Trophoblast cell (in vitro differentiated cells and primary cell): ENCODE measurements at regions not wholly inside any gene's neighbourhood (a gene's known extent, or its start where the extent isn't known, plus 50 kb on each side); places are given as distances from the start of the nearest gene placed in this dataset.
"Not testable (repeated sequence)": the region's sequence is repeated elsewhere in the genome, so short reads cannot be mapped to it uniquely, and the experiment has no call there.

Experiments
- DNase-seq, 2 donors: peaks; one replicate each; pipeline ENCODE4 v3.0.0-alpha.2; 2016
- H2AFZ ChIP-seq: 2 replicates; pipeline ENCODE4 v1.6.1; 2013; ENCODE audit warnings: low read length, moderate library complexity, mild to moderate bottlenecking; ENCODE audit not compliant: insufficient read depth, poor library complexity
- H2AK5ac ChIP-seq: 2 replicates; pipeline ENCODE4 v1.6.1; 2013; ENCODE audit warnings: mild to moderate bottlenecking, low read length
- H2BK120ac ChIP-seq: 2 replicates; pipeline ENCODE4 v1.6.1; 2013; ENCODE audit warnings: low read length, mild to moderate bottlenecking, moderate library complexity; ENCODE audit not compliant: insufficient read depth, poor library complexity
- H2BK12ac ChIP-seq: 2 replicates; pipeline ENCODE4 v1.6.1; 2013; ENCODE audit warnings: mild to moderate bottlenecking, low read length, moderate library complexity
- H2BK5ac ChIP-seq: 2 replicates; pipeline ENCODE4 v1.6.1; 2013; ENCODE audit warnings: low read length, low read depth, moderate library complexity, mild to moderate bottlenecking; ENCODE audit not compliant: poor library complexity
- H3K14ac ChIP-seq: 2 replicates; pipeline ENCODE4 v1.6.1; 2013; ENCODE audit warnings: mild to moderate bottlenecking, low read length
- H3K18ac ChIP-seq: 2 replicates; pipeline ENCODE4 v1.6.1; 2013; ENCODE audit warnings: mild to moderate bottlenecking, low read length
- H3K23ac ChIP-seq: 2 replicates; pipeline ENCODE4 v1.6.1; 2013; ENCODE audit warnings: low read length
- H3K27ac ChIP-seq: 2 replicates; pipeline ENCODE4 v1.5.1; 2013; ENCODE audit warnings: low read depth, mild to moderate bottlenecking, inconsistent platforms, low read length, moderate library complexity
- H3K27me3 ChIP-seq: 2 replicates; pipeline ENCODE4 v1.6.1; 2013; ENCODE audit warnings: inconsistent platforms, mild to moderate bottlenecking, low read length, moderate library complexity; ENCODE audit not compliant: insufficient read depth
- H3K36me3 ChIP-seq, 2 experiments: 1 replicate in 1 of 2; 2 replicates in 1 of 2; pipeline ENCODE4 v1.6.1; 2013; ENCODE audit warnings: low read length in 2 of 2, mild to moderate bottlenecking in 2 of 2, moderate library complexity in 1 of 2; ENCODE audit not compliant: insufficient read depth in 2 of 2, control insufficient read depth in 1 of 2
- H3K4ac ChIP-seq: 2 replicates; pipeline ENCODE4 v1.6.1; 2013; ENCODE audit warnings: low read depth, mild to moderate bottlenecking, low read length, moderate library complexity
- H3K4me1 ChIP-seq, 2 experiments: 1 replicate in 1 of 2; 2 replicates in 1 of 2; pipeline ENCODE4 v1.6.1; 2013; ENCODE audit warnings: low read length in 2 of 2, mild to moderate bottlenecking in 2 of 2, moderate library complexity in 1 of 2; ENCODE audit not compliant: insufficient read depth in 2 of 2, control insufficient read depth in 1 of 2
- H3K4me2 ChIP-seq: 2 replicates; pipeline ENCODE4 v1.6.1; 2013; ENCODE audit warnings: inconsistent platforms, mild to moderate bottlenecking, low read length, moderate library complexity
- H3K4me3 ChIP-seq: 2 replicates; pipeline ENCODE4 v1.5.1; 2013; ENCODE audit warnings: mild to moderate bottlenecking, low read depth, low read length, inconsistent platforms
- H3K79me1 ChIP-seq: one replicate; pipeline ENCODE4 v1.6.1; 2013; ENCODE audit warnings: low read length
- H3K79me2 ChIP-seq: 2 replicates; pipeline ENCODE4 v1.6.1; 2013; ENCODE audit warnings: low read length, mild to moderate bottlenecking; ENCODE audit not compliant: control insufficient read depth, insufficient read depth, poor library complexity
- H3K9ac ChIP-seq: 2 replicates; pipeline ENCODE4 v1.6.1; 2013; ENCODE audit warnings: mild to moderate bottlenecking, low read length
- H3K9me3 ChIP-seq: 2 replicates; pipeline ENCODE4 v1.6.1; 2013; ENCODE audit warnings: low read depth, mild to moderate bottlenecking, control low read depth, inconsistent platforms, low read length; ENCODE audit not compliant: insufficient read depth
- H4K12ac ChIP-seq: 2 replicates; pipeline ENCODE4 v1.6.1; 2013; ENCODE audit warnings: low read depth, mild to moderate bottlenecking, low read length, moderate library complexity
- H4K8ac ChIP-seq: 2 replicates; pipeline ENCODE4 v1.6.1; 2013; ENCODE audit warnings: low read depth, mild to moderate bottlenecking, low read length, moderate library complexity
- H4K91ac ChIP-seq: one replicate; pipeline ENCODE4 v1.6.1; 2013; ENCODE audit warnings: low read depth, mild to moderate bottlenecking, low read length, moderate library complexity
- WGBS: extraction: QIAGEN DNeasy Blood & Tissue Kit; methylation state at CpG from one replicate; pipeline ENCODE4 v1.1.7; 2013; ENCODE audit warnings: missing lambda C conversion rate; ENCODE audit not compliant: insufficient read length, insufficient coverage; ENCODE audit errors: extremely low coverage; 5-methylcytosine and 5-hydroxymethylcytosine counted together

GRCh38 chr21:35163411-35163810 lies 114.3 kb upstream of the RUNX1 start:
- H3K14ac ChIP-seq, result no peak overlapping the region
- peak; percentile 41 to 87 for DNase-seq
- no peaks in the 10 kb centered on the region for H3K79me1 ChIP-seq
- H3K4me1 ChIP-seq, result no peaks in the 10 kb centered on the region
- H2AFZ ChIP-seq, result no peak overlapping the region
- no peak overlapping the region for H2BK12ac ChIP-seq
- no peak overlapping the region for H4K12ac ChIP-seq
- H3K9ac ChIP-seq, result no peak overlapping the region
- no peak overlapping the region for H4K91ac ChIP-seq
- no CpG with 5 or more reads among the region's 3 CpGs for WGBS
- H3K79me2 ChIP-seq, result no peaks in the 10 kb centered on the region
- H3K27ac ChIP-seq, result no peak overlapping the region
- no peak overlapping the region for H2AK5ac ChIP-seq
- no peak overlapping the region for H4K8ac ChIP-seq
- no peak overlapping the region for H2BK5ac ChIP-seq
- H3K9me3 ChIP-seq, result no peaks in the 10 kb centered on the region
- H3K18ac ChIP-seq, result no peak overlapping the region
- no peak overlapping the region for H3K4me2 ChIP-seq
- no peaks in the 10 kb centered on the region for H3K36me3 ChIP-seq
- no peak overlapping the region for H3K4ac ChIP-seq
- no peaks in the 10 kb centered on the region for H3K27me3 ChIP-seq
- H2BK120ac ChIP-seq, result no peak overlapping the region
- no peak overlapping the region for H3K23ac ChIP-seq
- no peak overlapping the region for H3K4me3 ChIP-seq

GRCh38 chr21:35162831-35163230 lies 113.7 kb upstream of the RUNX1 start:
- no peak overlapping the region for H2AFZ ChIP-seq
- H3K79me1 ChIP-seq, result no peaks in the 10 kb centered on the region
- H3K27ac ChIP-seq, result no peak overlapping the region
- no peak overlapping the region for H2BK12ac ChIP-seq
- no peak overlapping the region for H3K9ac ChIP-seq
- H3K4me2 ChIP-seq, result no peak overlapping the region
- no peak overlapping the region for H4K91ac ChIP-seq
- H3K18ac ChIP-seq, result no peak overlapping the region
- H3K4me3 ChIP-seq, result no peak overlapping the region
- H3K36me3 ChIP-seq, result no peaks in the 10 kb centered on the region
- H4K12ac ChIP-seq, result no peak overlapping the region
- H3K23ac ChIP-seq, result no peak overlapping the region
- no peak overlapping the region for H2BK120ac ChIP-seq
- WGBS, result no CpG with 5 or more reads among the region's 3 CpGs
- no peaks in the 10 kb centered on the region for H3K27me3 ChIP-seq
- no peak overlapping the region for H3K4ac ChIP-seq
- no peaks in the 10 kb centered on the region for H3K9me3 ChIP-seq
- H4K8ac ChIP-seq, result no peak overlapping the region
- H2AK5ac ChIP-seq, result no peak overlapping the region
- DNase-seq, result peak in 1 of 2 donors; percentile 59
- H3K14ac ChIP-seq, result no peak overlapping the region
- no peaks in the 10 kb centered on the region for H3K79me2 ChIP-seq
- H2BK5ac ChIP-seq, result no peak overlapping the region
- no peaks in the 10 kb centered on the region for H3K4me1 ChIP-seq

GRCh38 chr21:35159881-35160280 lies 110.8 kb upstream of the RUNX1 start:
- no peak overlapping the region for H3K4me3 ChIP-seq
- H2AFZ ChIP-seq, result no peak overlapping the region
- H2BK12ac ChIP-seq, result no peak overlapping the region
- H4K91ac ChIP-seq, result no peak overlapping the region
- no peak overlapping the region for H3K27ac ChIP-seq
- no peak overlapping the region for H3K18ac ChIP-seq
- no peaks in the 10 kb centered on the region for H3K79me2 ChIP-seq
- H4K8ac ChIP-seq, result no peak overlapping the region
- H4K12ac ChIP-seq, result no peak overlapping the region
- no peak overlapping the region for H3K23ac ChIP-seq
- no peak overlapping the region for H3K14ac ChIP-seq
- no peak overlapping the region for H2BK5ac ChIP-seq
- no peak overlapping the region for H2AK5ac ChIP-seq
- no peaks in the 10 kb centered on the region for H3K36me3 ChIP-seq
- DNase-seq, result no peak
- no peaks in the 10 kb centered on the region for H3K9me3 ChIP-seq
- WGBS, result no CpG with 5 or more reads among the region's 4 CpGs
- no peak overlapping the region for H3K9ac ChIP-seq
- H2BK120ac ChIP-seq, result no peak overlapping the region
- H3K4me2 ChIP-seq, result no peak overlapping the region
- no peaks in the 10 kb centered on the region for H3K79me1 ChIP-seq
- no peaks in the 10 kb centered on the region for H3K4me1 ChIP-seq
- no peaks in the 10 kb centered on the region for H3K27me3 ChIP-seq
- no peak overlapping the region for H3K4ac ChIP-seq

GRCh38 chr21:35157374-35157773 lies 108.3 kb upstream of the RUNX1 start:
- H2BK5ac ChIP-seq, H3K9me3 ChIP-seq, DNase-seq, H3K4me2 ChIP-seq, H3K36me3 ChIP-seq, H3K27me3 ChIP-seq, H3K4ac ChIP-seq, H4K8ac ChIP-seq, H2BK120ac ChIP-seq, H3K79me1 ChIP-seq, H3K14ac ChIP-seq, H2AK5ac ChIP-seq, H4K91ac ChIP-seq, H3K79me2 ChIP-seq, H3K27ac ChIP-seq, H2AFZ ChIP-seq, H3K9ac ChIP-seq, H4K12ac ChIP-seq, H3K4me1 ChIP-seq, H3K4me3 ChIP-seq, H2BK12ac ChIP-seq, H3K18ac ChIP-seq, H3K23ac ChIP-seq: not testable (repeated sequence)
- no CpG with 5 or more reads among the region's 1 CpG for WGBS
